ENCODE measurements at regions not wholly inside any gene's neighbourhood (a gene's known extent, or its start where the extent isn't known, plus 50 kb on each side); places are given as distances from the start of the nearest gene placed in this dataset.

- DNase-seq = no peak
Measured at GRCh38 chr12:66859751-66860440, 181.0 kb upstream of the GRIP1 start.

- peak; percentile 64 for DNase-seq
Measured at GRCh38 chr12:66860752-66861750, 182.2 kb upstream of the GRIP1 start.

GRCh38 chr12:66862356-66862985 is 183.6 kb upstream of the GRIP1 start:
- DNase-seq = no peak

GRCh38 chr12:66863276-66863675 is 184.4 kb upstream of the GRIP1 start:
- DNase-seq = no peak

GRCh38 chr12:66877925-66878324 is 199.0 kb upstream of the GRIP1 start:
- no peak for DNase-seq

GRCh38 chr12:66879409-66879808 is 200.5 kb upstream of the GRIP1 start:
- DNase-seq = no peak

GRCh38 chr12:66881386-66881785 is 202.5 kb upstream of the GRIP1 start:
- DNase-seq = no peak

- DNase-seq = no peak
Measured at GRCh38 chr12:66884091-66884490, 205.2 kb upstream of the GRIP1 start.

GRCh38 chr12:66885115-66885875 is 206.4 kb upstream of the GRIP1 start:
- no peak for DNase-seq

- DNase-seq = no peak
Measured at GRCh38 chr12:66896797-66897196, 217.9 kb upstream of the GRIP1 start.

- DNase-seq = no peak
Measured at GRCh38 chr12:66898700-66899469, 220.0 kb upstream of the GRIP1 start.

GRCh38 chr12:66899588-66899987 is 220.7 kb upstream of the GRIP1 start:
- DNase-seq = no peak

- DNase-seq = no peak
Measured at GRCh38 chr12:66900616-66901015, 221.7 kb upstream of the GRIP1 start.

- no peak for DNase-seq
Measured at GRCh38 chr12:66901138-66901932, 222.5 kb upstream of the GRIP1 start.

- no peak for DNase-seq
Measured at GRCh38 chr12:66902020-66902419, 223.1 kb upstream of the GRIP1 start.

GRCh38 chr12:66903782-66904396 is 225.0 kb upstream of the GRIP1 start:
- DNase-seq = no peak

GRCh38 chr12:66905201-66905600 is 226.3 kb upstream of the GRIP1 start:
- no peak for DNase-seq

GRCh38 chr12:66910366-66910974 is 231.6 kb upstream of the GRIP1 start:
- DNase-seq = no peak

GRCh38 chr12:66915306-66915904 is 236.5 kb upstream of the GRIP1 start:
- DNase-seq = no peak

GRCh38 chr12:66916189-66916588 is 237.3 kb upstream of the GRIP1 start:
- no peak for DNase-seq
